ENCODE measurements at regions not wholly inside any gene's neighbourhood (a gene's known extent, or its start where the extent isn't known, plus 50 kb on each side); places are given as distances from the start of the nearest gene placed in this dataset.
"Not testable (repeated sequence)": the region's sequence is repeated elsewhere in the genome, so short reads cannot be mapped to it uniquely, and the experiment has no call there.

GRCh38 chr19:27860309-27860934 is 1352.5 kb downstream of the UQCRFS1 start:
- CTCF ChIA-PET = no interaction called here
- no peaks in the 10 kb centered on the region for H3K4me1 Mint-ChIP-seq (ENCODE audit: low read depth, unreplicated experiment)
- no peak overlapping the region for H3K27ac Mint-ChIP-seq (ENCODE audit: unreplicated experiment)
- H3K27me3 Mint-ChIP-seq (ENCODE audit: unreplicated experiment) = no peaks in the 10 kb centered on the region
- BruUV-seq (replicated peaks) = no TSS peak
- no peak for DNase-seq
- intact Hi-C loops (cut with micrococcal nuclease; ENCODE audit: unreplicated experiment) = no loop called here
- H3K4me3 Mint-ChIP-seq (ENCODE audit: low read depth, unreplicated experiment) = no peak overlapping the region
- H3K36me3 Mint-ChIP-seq (ENCODE audit: insufficient read depth, unreplicated experiment) = no peaks in the 10 kb centered on the region
- TF ChIP-seq CTCF (IDR thresholded peaks at IDR 0.05; ENCODE audit: unreplicated experiment) = no peak
- peaks cover 25% of the 10 kb centered on the region for H3K9me3 Mint-ChIP-seq (ENCODE audit: low read depth, unreplicated experiment)

DNA sequence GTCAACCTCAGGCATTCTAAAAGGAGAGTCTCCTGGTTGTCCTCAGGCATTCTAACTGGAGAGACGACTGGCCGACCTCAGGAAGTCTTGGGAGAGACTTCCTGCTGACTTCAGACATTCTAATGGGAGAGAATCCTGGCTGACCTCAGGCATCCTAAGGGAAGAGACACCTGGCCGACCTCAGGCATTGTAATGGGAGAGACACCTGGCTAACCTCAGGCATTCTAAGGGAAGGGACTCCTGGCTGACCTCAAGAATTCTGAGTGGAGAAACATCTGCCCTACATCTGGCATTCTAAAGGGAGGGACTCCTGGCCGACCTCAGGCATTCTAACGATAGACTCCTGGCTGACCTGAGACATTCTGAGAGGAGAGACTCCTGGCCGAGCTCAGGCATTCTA is 1353.3 kb downstream of the UQCRFS1 start:
- Mint-ChIP-seq H3K9me3 (ENCODE audit: low read depth, unreplicated experiment) (peaks cover 23% of the 10 kb centered on the region), H3K36me3 (ENCODE audit: insufficient read depth, unreplicated experiment) (no peaks in the 10 kb centered on the region), H3K27me3 (ENCODE audit: unreplicated experiment) (no peaks in the 10 kb centered on the region), H3K4me1 (ENCODE audit: low read depth, unreplicated experiment) (no peaks in the 10 kb centered on the region), H3K4me3 (ENCODE audit: low read depth, unreplicated experiment) (no peak overlapping the region), H3K27ac (ENCODE audit: unreplicated experiment) (no peak overlapping the region)
- intact Hi-C loops (cut with micrococcal nuclease; ENCODE audit: unreplicated experiment) = no loop called here
- CTCF ChIA-PET = no interaction called here
- TF ChIP-seq CTCF (IDR thresholded peaks at IDR 0.05; ENCODE audit: unreplicated experiment) = no peak
- no TSS peak for BruUV-seq (replicated peaks)
- no peak for DNase-seq

DNA sequence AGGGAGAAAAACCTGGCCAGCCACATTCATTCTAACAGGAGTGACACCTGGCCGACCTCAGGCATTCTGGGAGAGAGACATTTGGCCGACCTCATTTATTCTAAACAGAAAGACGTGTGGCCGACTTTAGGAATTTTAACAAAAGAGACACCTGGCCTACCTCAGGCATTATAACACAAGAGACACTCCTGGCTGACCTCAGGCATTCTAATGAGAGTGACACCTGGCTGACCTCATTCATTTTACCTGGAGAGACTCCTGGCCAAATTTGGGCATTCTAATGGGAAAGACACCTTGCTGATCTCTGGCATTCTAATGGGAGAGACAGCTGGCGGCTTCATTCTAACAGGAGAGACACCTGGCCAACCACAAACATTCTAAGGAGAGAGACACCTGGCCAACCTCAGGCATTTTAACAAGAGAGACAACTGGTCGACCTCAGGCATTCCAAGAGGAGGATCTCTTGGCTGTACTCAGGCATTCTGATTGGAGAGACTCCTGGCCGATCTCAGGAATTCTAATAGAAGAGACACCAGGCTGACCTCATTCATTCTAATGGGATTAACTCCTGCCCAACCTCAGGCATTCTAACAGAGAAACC is 1353.9 kb downstream of the UQCRFS1 start:
- Mint-ChIP-seq H3K27ac (ENCODE audit: unreplicated experiment) (no peak overlapping the region), H3K36me3 (ENCODE audit: insufficient read depth, unreplicated experiment) (no peaks in the 10 kb centered on the region), H3K4me3 (ENCODE audit: low read depth, unreplicated experiment) (no peak overlapping the region), H3K9me3 (ENCODE audit: low read depth, unreplicated experiment) (peaks cover 25% of the 10 kb centered on the region), H3K4me1 (ENCODE audit: low read depth, unreplicated experiment) (no peaks in the 10 kb centered on the region), H3K27me3 (ENCODE audit: unreplicated experiment) (no peaks in the 10 kb centered on the region)
- CTCF ChIA-PET = no interaction called here
- intact Hi-C loops (cut with micrococcal nuclease; ENCODE audit: unreplicated experiment) = no loop called here
- no peak for TF ChIP-seq CTCF (IDR thresholded peaks at IDR 0.05; ENCODE audit: unreplicated experiment)
- DNase-seq = no peak
- no TSS peak for BruUV-seq (replicated peaks)

DNA sequence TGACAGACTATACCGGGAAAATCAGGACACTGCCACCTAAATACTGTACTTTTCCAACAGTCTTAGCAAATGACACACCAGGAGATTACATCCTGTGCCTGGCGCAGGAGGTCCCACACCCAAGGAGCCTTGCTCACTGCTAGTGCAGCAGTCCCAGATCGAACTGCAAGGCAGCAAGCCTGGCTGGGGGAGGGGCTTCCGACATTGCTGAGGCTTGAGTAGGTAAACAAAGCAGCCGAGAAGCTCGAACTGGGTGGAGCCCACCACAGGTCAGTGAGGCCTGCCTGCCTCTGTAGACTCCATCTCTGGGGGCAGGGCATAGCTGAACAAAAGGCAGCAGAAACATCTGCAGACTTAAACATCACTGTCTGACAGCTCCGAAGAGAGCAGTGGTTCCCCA is 1360.0 kb downstream of the UQCRFS1 start:
- H3K9me3 Mint-ChIP-seq (ENCODE audit: low read depth, unreplicated experiment) = peaks cover 16% of the 10 kb centered on the region
- intact Hi-C loops (cut with micrococcal nuclease; ENCODE audit: unreplicated experiment); H3K4me1 Mint-ChIP-seq (ENCODE audit: low read depth, unreplicated experiment); H3K27ac Mint-ChIP-seq (ENCODE audit: unreplicated experiment); DNase-seq; H3K4me3 Mint-ChIP-seq (ENCODE audit: low read depth, unreplicated experiment); H3K36me3 Mint-ChIP-seq (ENCODE audit: insufficient read depth, unreplicated experiment); H3K27me3 Mint-ChIP-seq (ENCODE audit: unreplicated experiment); CTCF ChIA-PET; BruUV-seq (replicated peaks): not testable (repeated sequence)

- Mint-ChIP-seq H3K4me1 (ENCODE audit: low read depth, unreplicated experiment) (no peaks in the 10 kb centered on the region), H3K27ac (ENCODE audit: unreplicated experiment) (no peak overlapping the region), H3K36me3 (ENCODE audit: insufficient read depth, unreplicated experiment) (no peaks in the 10 kb centered on the region), H3K9me3 (ENCODE audit: low read depth, unreplicated experiment) (peaks cover 16% of the 10 kb centered on the region), H3K4me3 (ENCODE audit: low read depth, unreplicated experiment) (no peak overlapping the region), H3K27me3 (ENCODE audit: unreplicated experiment) (no peaks in the 10 kb centered on the region)
- intact Hi-C loops (cut with micrococcal nuclease; ENCODE audit: unreplicated experiment) = no loop called here
- DNase-seq = no peak
- no peak for TF ChIP-seq CTCF (IDR thresholded peaks at IDR 0.05; ENCODE audit: unreplicated experiment)
- BruUV-seq (replicated peaks) = no TSS peak
- CTCF ChIA-PET = no interaction called here
Measured at GRCh38 chr19:27851543-27852060, 1361.3 kb downstream of the UQCRFS1 start.

All from Calu3 (cell line).